Left lung (tissue), 4 donors: ENCODE measurements at regions not wholly inside any gene's neighbourhood (a gene's known extent, or its start where the extent isn't known, plus 50 kb on each side); places are given as distances from the start of the nearest gene placed in this dataset.

Experiments
- ATAC-seq: fragments of 200-7000 bp; cut with Tn5 transposase; one replicate; pipeline ENCODE4 v1.9.1; 2020; ENCODE audit warnings: moderate library complexity
- DNase-seq, 4 donors: peaks; one replicate each; pipeline ENCODE4 v3.0.0-alpha.2; 2013 to 2020
- H3K27ac ChIP-seq, 2 donors: fragments of 200-600 bp; sonication (generic) in 1 of 2; one replicate each; pipeline versions ENCODE4 v1.5.0 to v1.8.0; 2020 to 2021
- H3K27me3 ChIP-seq, 2 donors: fragments of 200-600 bp; sonication (generic) in 1 of 2; one replicate each; pipeline versions ENCODE4 v1.5.0 to v1.8.0; 2020 to 2021
- H3K36me3 ChIP-seq, 2 donors: fragments of 200-600 bp; sonication (generic) in 1 of 2; one replicate each; pipeline versions ENCODE4 v1.5.0 to v1.8.0; 2020 to 2021
- H3K4me1 ChIP-seq, 2 donors: fragments of 200-600 bp; one replicate each; pipeline ENCODE4 v1.8.0; 2021
- H3K4me3 ChIP-seq, 2 donors: fragments of 200-600 bp; sonication (generic) in 1 of 2; one replicate each; pipeline versions ENCODE4 v1.5.0 to v1.8.0; 2020 to 2021; ENCODE audit warnings: mild to moderate bottlenecking in 1 of 2
- H3K9me3 ChIP-seq, 2 donors: fragments of 200-600 bp; sonication (generic) in 1 of 2; one replicate each; pipeline versions ENCODE4 v1.5.0 to v1.8.0; 2020 to 2021
- intact Hi-C, 2 donors: fragments of 100-400 bp; cut with DNase I; formaldehyde crosslinking; loops; one replicate each; pipeline versions ENCODE4 v1.11.2 to v1.14.2; 2022
- TF ChIP-seq, protein P1 (sequence below), 2 donors: fragments of 200-600 bp; sonication (generic) in 1 of 2; IDR thresholded peaks; one replicate each; pipeline versions ENCODE4 v1.5.0 to v1.8.0; 2021; ENCODE audit warnings: antibody characterized with exemption in 2 of 2
- donor health status: DM: no; HTN: yes; CAD: no.
- donor health status: DM: no; HTN: no; CAD: no.

DNA sequence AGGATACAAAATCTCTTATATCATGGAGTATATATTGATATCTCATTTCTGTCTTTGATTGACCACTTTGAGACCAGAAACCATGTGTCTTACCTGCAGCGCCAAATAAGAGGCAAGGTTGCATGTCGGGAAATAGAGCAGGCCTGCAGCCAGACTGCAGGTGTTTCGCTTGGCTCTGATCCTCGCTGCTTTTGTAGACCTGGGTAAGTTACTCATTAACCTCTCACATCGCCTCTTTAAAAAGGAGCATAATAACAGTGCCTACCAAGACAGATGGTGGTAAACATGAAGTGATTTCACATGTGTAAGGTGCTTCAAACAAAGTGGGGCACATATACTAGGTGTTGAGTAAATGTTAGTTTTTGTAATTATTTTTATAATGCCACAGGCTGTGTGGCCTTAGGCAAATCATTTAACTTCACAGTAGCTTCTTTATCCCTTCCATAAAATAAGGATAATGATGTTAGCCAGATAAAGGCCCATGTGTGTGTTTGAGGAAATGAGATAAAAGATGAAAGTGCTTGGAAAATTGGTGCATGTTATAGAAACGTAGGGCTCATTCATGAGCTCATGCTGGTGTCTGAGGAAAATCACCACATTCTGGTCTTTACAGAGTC lies 248.8 kb upstream of the MAP3K7 start:
- Histone ChIP-seq H3K36me3 (no peaks in the 10 kb centered on the region), H3K27ac (no peak overlapping the region), H3K4me1 (no peaks in the 10 kb centered on the region), H3K4me3 (no peak overlapping the region), H3K27me3 (no peaks in the 10 kb centered on the region), H3K9me3 (no peaks in the 10 kb centered on the region)
- TF ChIP-seq, protein P1, sequence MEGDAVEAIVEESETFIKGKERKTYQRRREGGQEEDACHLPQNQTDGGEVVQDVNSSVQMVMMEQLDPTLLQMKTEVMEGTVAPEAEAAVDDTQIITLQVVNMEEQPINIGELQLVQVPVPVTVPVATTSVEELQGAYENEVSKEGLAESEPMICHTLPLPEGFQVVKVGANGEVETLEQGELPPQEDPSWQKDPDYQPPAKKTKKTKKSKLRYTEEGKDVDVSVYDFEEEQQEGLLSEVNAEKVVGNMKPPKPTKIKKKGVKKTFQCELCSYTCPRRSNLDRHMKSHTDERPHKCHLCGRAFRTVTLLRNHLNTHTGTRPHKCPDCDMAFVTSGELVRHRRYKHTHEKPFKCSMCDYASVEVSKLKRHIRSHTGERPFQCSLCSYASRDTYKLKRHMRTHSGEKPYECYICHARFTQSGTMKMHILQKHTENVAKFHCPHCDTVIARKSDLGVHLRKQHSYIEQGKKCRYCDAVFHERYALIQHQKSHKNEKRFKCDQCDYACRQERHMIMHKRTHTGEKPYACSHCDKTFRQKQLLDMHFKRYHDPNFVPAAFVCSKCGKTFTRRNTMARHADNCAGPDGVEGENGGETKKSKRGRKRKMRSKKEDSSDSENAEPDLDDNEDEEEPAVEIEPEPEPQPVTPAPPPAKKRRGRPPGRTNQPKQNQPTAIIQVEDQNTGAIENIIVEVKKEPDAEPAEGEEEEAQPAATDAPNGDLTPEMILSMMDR (IDR thresholded peaks at IDR 0.05): no peak
- DNase-seq (no peak), ATAC-seq (peak; percentile 52)
- intact Hi-C loops: no loop called here

DNA sequence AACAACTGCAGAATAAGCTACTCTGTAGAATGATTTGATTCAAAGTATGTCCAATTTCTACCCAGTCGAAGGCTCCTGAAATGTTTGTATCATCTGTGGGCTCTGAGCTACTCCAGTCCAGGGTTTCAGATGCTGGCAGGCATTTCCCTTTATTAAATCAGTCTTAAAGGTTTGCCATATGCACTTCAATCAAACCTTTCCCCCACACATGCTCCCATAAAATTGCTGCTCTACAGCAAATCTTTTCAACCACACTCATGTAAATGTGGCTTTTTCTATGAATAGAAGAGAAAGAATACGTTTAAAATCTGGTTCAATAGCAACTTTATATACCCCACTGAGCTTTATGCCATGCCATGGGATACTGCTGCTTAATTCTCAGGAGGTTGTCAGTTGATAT lies 242.4 kb upstream of the MAP3K7 start:
- H3K36me3 ChIP-seq: no peaks in the 10 kb centered on the region
- no peak overlapping the region for H3K4me3 ChIP-seq
- no peaks in the 10 kb centered on the region for H3K27me3 ChIP-seq
- peaks cover 0 to 1% of the 10 kb centered on the region in 2 donors for H3K9me3 ChIP-seq
- intact Hi-C loops: no loop called here
- no peak for DNase-seq
- H3K27ac ChIP-seq: no peak overlapping the region
- TF ChIP-seq, protein P1 (IDR thresholded peaks at IDR 0.05): no peak
- ATAC-seq: no peak
- no peaks in the 10 kb centered on the region for H3K4me1 ChIP-seq

DNA sequence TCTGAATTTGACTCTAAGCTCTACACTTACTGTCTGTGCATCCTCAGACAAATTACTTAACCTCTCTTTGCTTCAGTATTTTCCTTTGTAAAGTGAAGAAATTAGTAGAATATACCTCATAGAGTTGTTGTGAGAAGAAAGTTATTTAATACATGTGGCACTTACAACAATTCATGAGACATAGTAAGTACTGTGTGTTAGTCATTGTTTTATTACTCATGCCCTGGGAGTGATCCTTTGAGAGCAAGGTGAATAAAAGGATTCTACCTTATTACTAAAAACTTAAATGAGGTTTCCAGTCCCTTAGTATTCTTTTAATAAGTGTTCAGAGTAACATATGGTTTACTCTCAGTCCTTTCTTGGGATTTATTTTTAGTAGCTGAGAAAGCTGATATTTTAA lies 233.6 kb upstream of the MAP3K7 start:
- intact Hi-C loops: no loop called here
- Histone ChIP-seq H3K9me3 (peaks cover 0 to 5% of the 10 kb centered on the region in 2 donors), H3K36me3 (no peaks in the 10 kb centered on the region), H3K4me1 (no peaks in the 10 kb centered on the region), H3K27ac (no peak overlapping the region), H3K4me3 (no peak overlapping the region), H3K27me3 (no peaks in the 10 kb centered on the region)
- TF ChIP-seq, protein P1 (IDR thresholded peaks at IDR 0.05): no peak
- no peak for ATAC-seq
- DNase-seq: no peak

DNA sequence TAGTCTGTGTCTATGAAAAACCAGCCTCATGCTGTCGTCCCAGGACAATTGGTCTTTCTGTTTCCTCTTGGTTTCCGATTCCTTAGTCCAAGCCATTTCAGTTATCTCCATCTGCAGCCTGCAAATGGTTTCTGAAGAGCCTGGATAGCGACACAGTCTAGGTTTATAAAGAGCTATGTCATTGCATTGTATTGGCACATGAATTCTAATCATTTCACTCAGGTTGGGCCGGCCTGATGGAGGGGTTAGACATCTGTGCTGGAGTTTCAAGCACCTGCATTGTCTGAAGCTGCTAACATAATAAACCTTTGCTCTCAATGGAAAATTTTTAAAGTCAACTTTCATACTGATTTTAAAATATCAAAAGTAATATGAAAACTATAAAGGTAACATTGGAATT lies 232.6 kb upstream of the MAP3K7 start:
- Histone ChIP-seq H3K9me3 (peaks cover 0 to 10% of the 10 kb centered on the region in 2 donors), H3K4me1 (no peaks in the 10 kb centered on the region), H3K27ac (no peak overlapping the region), H3K27me3 (no peaks in the 10 kb centered on the region), H3K36me3 (no peaks in the 10 kb centered on the region), H3K4me3 (no peak overlapping the region)
- intact Hi-C loops: no loop called here
- TF ChIP-seq, protein P1 (IDR thresholded peaks at IDR 0.05): no peak
- DNase-seq: no peak
- no peak for ATAC-seq

DNA sequence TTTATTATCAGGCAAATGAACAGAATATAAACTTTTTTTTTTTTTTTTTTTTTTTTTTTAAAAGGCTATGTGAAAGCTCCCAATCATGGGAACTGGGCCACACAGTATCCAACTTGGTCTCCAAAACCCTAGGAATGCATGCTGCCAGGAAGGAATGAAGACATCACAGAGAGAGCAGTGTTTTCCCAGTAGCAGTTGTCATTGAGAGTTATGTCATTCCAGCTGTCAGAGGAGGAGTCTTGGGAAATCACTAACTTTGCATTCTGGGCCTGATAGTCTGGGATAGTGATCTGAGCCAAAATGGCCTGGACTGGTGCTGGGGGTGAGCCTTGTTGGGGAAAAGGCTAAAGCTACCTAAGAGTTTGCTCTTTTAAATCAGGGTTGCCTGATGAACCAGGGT lies 231.3 kb upstream of the MAP3K7 start:
- DNase-seq (no peak), ATAC-seq (no peak)
- Histone ChIP-seq H3K27me3 (no peaks in the 10 kb centered on the region), H3K9me3 (peaks cover 0 to 10% of the 10 kb centered on the region in 2 donors), H3K4me1 (no peaks in the 10 kb centered on the region), H3K4me3 (no peak overlapping the region), H3K27ac (no peak overlapping the region), H3K36me3 (no peaks in the 10 kb centered on the region)
- intact Hi-C loops: no loop called here
- TF ChIP-seq, protein P1 (IDR thresholded peaks at IDR 0.05): no peak
